ENCODE measurements at regions not wholly inside any gene's neighbourhood (a gene's known extent, or its start where the extent isn't known, plus 50 kb on each side); places are given as distances from the start of the nearest gene placed in this dataset.

GRCh38 chr21:22476214-22476613, 1478.0 kb downstream of the NCAM2 start:
- POLR2A ChIA-PET = no interaction called here
- CTCF ChIA-PET = no interaction called here

- CTCF ChIA-PET = no interaction called here
- POLR2A ChIA-PET = no interaction called here
Observed at GRCh38 chr21:22476726-22477646, 1478.8 kb downstream of the NCAM2 start.

GRCh38 chr21:22490049-22490448, 1491.8 kb downstream of the NCAM2 start:
- ChIA-PET POLR2A (no interaction called here), CTCF (no interaction called here)

GRCh38 chr21:22516230-22516629, 1518.0 kb downstream of the NCAM2 start:
- POLR2A ChIA-PET = no interaction called here
- CTCF ChIA-PET = no interaction called here

- ChIA-PET CTCF (no interaction called here), POLR2A (no interaction called here)
Observed at GRCh38 chr21:22535630-22536029, 1537.4 kb downstream of the NCAM2 start.

- ChIA-PET CTCF (no interaction called here), POLR2A (no interaction called here)
Observed at GRCh38 chr21:22536509-22536908, 1538.3 kb downstream of the NCAM2 start.

- POLR2A ChIA-PET = no interaction called here
Observed at GRCh38 chr21:22544747-22545146, 1546.5 kb downstream of the NCAM2 start.

GRCh38 chr21:22552390-22552789, 1554.2 kb downstream of the NCAM2 start:
- POLR2A ChIA-PET = no interaction called here

More at GRCh38 chr21:22544747-22545146, 1546.5 kb downstream of the NCAM2 start:
- CTCF ChIA-PET = no interaction called here

GRCh38 chr21:22554690-22555316, 1556.6 kb downstream of the NCAM2 start:
- ChIA-PET POLR2A (no interaction called here), CTCF (no interaction called here)

More at GRCh38 chr21:22552390-22552789, 1554.2 kb downstream of the NCAM2 start:
- CTCF ChIA-PET = no interaction called here

GRCh38 chr21:22556829-22557228, 1558.6 kb downstream of the NCAM2 start:
- ChIA-PET CTCF (no interaction called here), POLR2A (no interaction called here)

- ChIA-PET POLR2A (no interaction called here), CTCF (no interaction called here)
Observed at GRCh38 chr21:22561946-22562345, 1563.7 kb downstream of the NCAM2 start.

- ChIA-PET POLR2A (no interaction called here), CTCF (no interaction called here)
Observed at GRCh38 chr21:22573834-22574233, 1575.6 kb downstream of the NCAM2 start.

GRCh38 chr21:22575165-22575584, 1577.0 kb downstream of the NCAM2 start:
- POLR2A ChIA-PET = no interaction called here
- CTCF ChIA-PET = no interaction called here

- POLR2A ChIA-PET = no interaction called here
Observed at GRCh38 chr21:22579741-22580140, 1581.5 kb downstream of the NCAM2 start.

GRCh38 chr21:22582026-22582425, 1583.8 kb downstream of the NCAM2 start:
- POLR2A ChIA-PET = no interaction called here
- CTCF ChIA-PET = no interaction called here

More at GRCh38 chr21:22579741-22580140, 1581.5 kb downstream of the NCAM2 start:
- CTCF ChIA-PET = no interaction called here

- ChIA-PET POLR2A (no interaction called here), CTCF (no interaction called here)
Observed at GRCh38 chr21:22584308-22584707, 1586.1 kb downstream of the NCAM2 start.

GRCh38 chr21:22585558-22585957, 1587.3 kb downstream of the NCAM2 start:
- ChIA-PET POLR2A (no interaction called here), CTCF (no interaction called here)

- CTCF ChIA-PET = no interaction called here
- POLR2A ChIA-PET = no interaction called here
Observed at GRCh38 chr21:22597660-22598255, 1599.5 kb downstream of the NCAM2 start.

GRCh38 chr21:22609802-22610201, 1611.6 kb downstream of the NCAM2 start:
- ChIA-PET POLR2A (no interaction called here), CTCF (no interaction called here)

- CTCF ChIA-PET = no interaction called here
- POLR2A ChIA-PET = no interaction called here
Observed at GRCh38 chr21:22627911-22628310, 1629.7 kb downstream of the NCAM2 start.

GRCh38 chr21:22630953-22631465, 1632.8 kb downstream of the NCAM2 start:
- CTCF ChIA-PET = no interaction called here
- POLR2A ChIA-PET = no interaction called here

All from activated CD8-positive, alpha-beta memory T cell treated with anti-CD3 and anti-CD28 coated beads for 36 hours (primary cell).